ENCODE measurements at regions not wholly inside any gene's neighbourhood (a gene's known extent, or its start where the extent isn't known, plus 50 kb on each side); places are given as distances from the start of the nearest gene placed in this dataset.
"Not testable (repeated sequence)": the region's sequence is repeated elsewhere in the genome, so short reads cannot be mapped to it uniquely, and the experiment has no call there.

GRCh38 chr7:65251851-65252620 is 121.6 kb upstream of the ZNF92 start:
- no peak for DNase-seq (ENCODE audit: low spot score)

GRCh38 chr7:65250697-65251395 is 122.8 kb upstream of the ZNF92 start:
- DNase-seq (ENCODE audit: low spot score): no peak

GRCh38 chr7:65250216-65250615 is 123.4 kb upstream of the ZNF92 start:
- no peak for DNase-seq (ENCODE audit: low spot score)

GRCh38 chr7:65247491-65247890 is 126.2 kb upstream of the ZNF92 start:
- no peak for DNase-seq (ENCODE audit: low spot score)

- no peak for DNase-seq (ENCODE audit: low spot score)
Observed at GRCh38 chr7:65239707-65240352, 133.8 kb upstream of the ZNF92 start.

GRCh38 chr7:65239324-65239706 is 134.3 kb upstream of the ZNF92 start:
- no peak for DNase-seq (ENCODE audit: low spot score)

GRCh38 chr7:65238785-65239184 is 134.9 kb upstream of the ZNF92 start:
- DNase-seq (ENCODE audit: low spot score): no peak

GRCh38 chr7:65235586-65235985 is 138.1 kb upstream of the ZNF92 start:
- no peak for DNase-seq (ENCODE audit: low spot score)

- no peak for DNase-seq (ENCODE audit: low spot score)
Observed at GRCh38 chr7:65233409-65234034, 140.1 kb upstream of the ZNF92 start.

- DNase-seq (ENCODE audit: low spot score): no peak
Observed at GRCh38 chr7:65230231-65230630, 143.4 kb upstream of the ZNF92 start.

GRCh38 chr7:65225422-65226006 is 148.1 kb upstream of the ZNF92 start:
- DNase-seq (ENCODE audit: low spot score): no peak

GRCh38 chr7:65222655-65223054 is 151.0 kb upstream of the ZNF92 start:
- no peak for DNase-seq (ENCODE audit: low spot score)

- no peak for DNase-seq (ENCODE audit: low spot score)
Observed at GRCh38 chr7:65221683-65222082, 152.0 kb upstream of the ZNF92 start.

- DNase-seq (ENCODE audit: low spot score): no peak
Observed at GRCh38 chr7:65219623-65220022, 154.0 kb upstream of the ZNF92 start.

GRCh38 chr7:65216469-65216868 is 157.2 kb upstream of the ZNF92 start:
- peak; percentile 68 for DNase-seq (ENCODE audit: low spot score)

GRCh38 chr7:65213260-65213659 is 160.4 kb upstream of the ZNF92 start:
- DNase-seq (ENCODE audit: low spot score): not testable (repeated sequence)

GRCh38 chr7:65199221-65199620 is 174.4 kb upstream of the ZNF92 start:
- DNase-seq (ENCODE audit: low spot score): not testable (repeated sequence)

GRCh38 chr7:65193334-65194058 is 180.2 kb upstream of the ZNF92 start:
- not testable (repeated sequence) for DNase-seq (ENCODE audit: low spot score)

- not testable (repeated sequence) for DNase-seq (ENCODE audit: low spot score)
Observed at GRCh38 chr7:65177041-65177440, 170.6 kb upstream of the ERV3-1 start.

- not testable (repeated sequence) for DNase-seq (ENCODE audit: low spot score)
Observed at GRCh38 chr7:65150105-65150504, 143.6 kb upstream of the ERV3-1 start.

GRCh38 chr7:65146118-65146914 is 139.8 kb upstream of the ERV3-1 start:
- DNase-seq (ENCODE audit: low spot score): not testable (repeated sequence)
